ENCODE measurements at regions not wholly inside any gene's neighbourhood (a gene's known extent, or its start where the extent isn't known, plus 50 kb on each side); places are given as distances from the start of the nearest gene placed in this dataset.

DNA sequence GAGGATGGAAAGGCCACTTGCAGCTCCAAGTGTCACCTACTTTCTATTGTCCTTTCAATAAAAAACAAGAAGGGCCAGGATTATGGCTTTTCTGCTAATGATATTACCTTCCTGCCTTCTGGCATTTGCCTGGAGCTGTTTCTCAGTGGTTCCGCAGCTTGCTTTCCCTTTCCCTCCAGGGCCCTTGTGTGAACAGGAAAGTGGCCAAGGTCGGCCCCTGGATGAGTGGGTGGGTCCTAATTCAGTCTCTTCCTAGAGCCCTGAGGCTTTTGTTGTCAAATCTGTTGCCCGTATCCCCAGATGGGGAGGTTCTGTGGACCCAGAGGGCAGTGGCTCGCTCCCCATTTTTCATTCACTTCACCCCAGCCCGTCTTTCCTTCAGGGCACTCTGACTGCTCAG lies 64.2 kb upstream of the UMPS start:
- no peak for TF ChIP-seq CTCF (IDR thresholded peaks at IDR 0.05; ENCODE audit: low read depth, low read length, missing control alignments)
- DNase-seq (ENCODE audit: low read depth): no peak
- H3K4me3 ChIP-seq (ENCODE audit: low read depth, low read length): no peak overlapping the region

- DNase-seq (ENCODE audit: low read depth): no peak
- no peak for TF ChIP-seq CTCF (IDR thresholded peaks at IDR 0.05; ENCODE audit: low read depth, low read length, missing control alignments)
Measured at GRCh38 chr3:124669470-124669869, 60.8 kb upstream of the UMPS start.

GRCh38 chr3:124671106-124671505 lies 59.1 kb upstream of the UMPS start:
- H3K4me3 ChIP-seq (ENCODE audit: low read depth, low read length): no peak overlapping the region
- DNase-seq (ENCODE audit: low read depth): no peak
- no peak for TF ChIP-seq CTCF (IDR thresholded peaks at IDR 0.05; ENCODE audit: low read depth, low read length, missing control alignments)

More at GRCh38 chr3:124669470-124669869, 60.8 kb upstream of the UMPS start:
- H3K4me3 ChIP-seq (ENCODE audit: low read depth, low read length): no peak overlapping the region

GRCh38 chr3:124674336-124674735 lies 55.9 kb upstream of the UMPS start:
- TF ChIP-seq CTCF (IDR thresholded peaks at IDR 0.05; ENCODE audit: low read depth, low read length, missing control alignments): no peak
- no peak overlapping the region for H3K4me3 ChIP-seq (ENCODE audit: low read depth, low read length)
- no peak for DNase-seq (ENCODE audit: low read depth)

DNA sequence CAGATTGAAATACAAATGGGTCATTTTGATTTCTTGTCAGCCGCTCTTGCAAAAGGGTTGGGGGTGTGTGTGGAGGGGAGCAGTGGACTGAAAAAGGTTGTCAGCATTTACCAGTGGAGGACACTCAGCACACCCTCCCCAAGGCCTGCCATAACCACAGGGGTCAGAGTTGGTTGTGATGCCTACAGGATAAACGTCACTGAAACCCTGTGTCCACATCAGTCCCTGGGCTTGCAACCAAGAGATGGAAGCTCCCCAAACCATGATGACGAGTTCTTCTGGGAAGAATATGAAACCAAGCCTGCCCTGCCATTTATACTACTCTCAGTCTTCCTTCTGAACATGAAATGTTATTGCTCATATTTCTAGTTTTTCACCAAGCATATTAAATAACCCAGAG lies 54.0 kb upstream of the UMPS start:
- no peak for TF ChIP-seq CTCF (IDR thresholded peaks at IDR 0.05; ENCODE audit: low read depth, low read length, missing control alignments)
- no peak overlapping the region for H3K4me3 ChIP-seq (ENCODE audit: low read depth, low read length)
- DNase-seq (ENCODE audit: low read depth): no peak

DNA sequence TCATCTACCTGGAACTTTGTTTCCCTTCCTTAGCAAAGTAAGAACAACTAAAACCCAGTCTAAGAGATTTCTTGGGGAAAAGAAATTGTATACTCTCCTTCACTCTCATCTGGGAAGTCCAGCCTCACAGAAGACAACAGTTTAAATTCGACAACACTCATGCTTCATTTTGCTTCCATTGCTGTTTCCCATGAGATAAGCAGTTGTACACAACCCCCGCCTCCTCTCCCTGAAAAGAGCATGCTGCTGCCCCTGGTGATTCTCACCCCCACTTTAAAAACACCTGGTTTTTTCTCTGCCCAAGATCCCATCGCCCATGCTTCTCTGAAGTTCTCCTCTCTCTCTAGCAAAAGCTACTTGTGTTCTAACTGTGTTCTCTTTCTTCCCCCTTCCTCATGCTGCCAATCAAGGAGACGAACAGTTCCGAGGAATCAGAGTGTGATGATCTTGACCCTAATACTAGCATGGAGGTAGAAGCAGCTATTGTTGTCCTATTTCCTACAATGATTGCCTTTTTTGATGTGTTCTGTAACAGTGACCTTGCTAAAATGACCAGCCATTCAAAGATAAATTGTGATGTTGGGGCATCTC lies 51.1 kb upstream of the UMPS start:
- TF ChIP-seq CTCF (IDR thresholded peaks at IDR 0.05; ENCODE audit: low read depth, low read length, missing control alignments): no peak
- H3K4me3 ChIP-seq (ENCODE audit: low read depth, low read length): no peak overlapping the region
- DNase-seq (ENCODE audit: low read depth): no peak

All from GM12864 (cell line).